Right lobe of liver (tissue), 6 donors: ENCODE measurements at regions not wholly inside any gene's neighbourhood (a gene's known extent, or its start where the extent isn't known, plus 50 kb on each side); places are given as distances from the start of the nearest gene placed in this dataset.

Experiments used
- ATAC-seq, 4 donors: fragments of 200-7000 bp; cut with Tn5 transposase; one replicate each; pipeline ENCODE4 v1.9.1; 2020; ENCODE audit warnings: mild to moderate bottlenecking in 4 of 4, moderate library complexity in 4 of 4
- DNase-seq, 3 donors: peaks; one replicate each; pipeline ENCODE4 v3.0.0-alpha.2; 2020
- H3K27ac ChIP-seq, 3 donors: fragments of 200-600 bp; one replicate each; pipeline ENCODE4 v1.8.0; 2022
- H3K27me3 ChIP-seq, 2 donors: fragments of 200-600 bp; one replicate each; pipeline ENCODE4 v1.8.0; 2022
- H3K36me3 ChIP-seq, 4 donors: fragments of 200-600 bp; sonication (generic) in 1 of 4; one replicate each; pipeline versions ENCODE4 v1.5.1 to v1.8.0; 2017 to 2022; ENCODE audit warnings: control low read depth in 1 of 4
- H3K4me1 ChIP-seq, 4 donors: fragments of 200-600 bp; sonication (generic) in 1 of 4; one replicate each; pipeline versions ENCODE4 v1.5.1 to v1.8.0; 2017 to 2022; ENCODE audit warnings: control low read depth in 1 of 4
- H3K4me3 ChIP-seq, 3 donors: fragments of 200-600 bp; one replicate each; pipeline ENCODE4 v1.8.0; 2022
- H3K9me3 ChIP-seq, 4 donors: fragments of 200-600 bp; sonication (generic) in 1 of 4; one replicate each; pipeline versions ENCODE4 v1.5.1 to v1.8.0; 2017 to 2022; ENCODE audit warnings: control low read depth in 1 of 4
- CTCF ChIP-seq, 4 donors: fragments of 200-600 bp in 3 of 4; fragments of 450-650 bp in 1 of 4; IDR thresholded peaks; one replicate each; pipeline versions ENCODE4 v1.5.1 to v1.8.0; 2016 to 2022; ENCODE audit warnings: antibody characterized with exemption in 4 of 4, mild to moderate bottlenecking in 2 of 4
- POLR2A ChIP-seq: fragments of 450-650 bp; IDR thresholded peaks from one replicate; pipeline ENCODE4 v1.6.1; 2017; ENCODE audit warnings: antibody characterized with exemption, mild to moderate bottlenecking
- WGBS: methylation state at CpG from one replicate; pipeline ENCODE4 v1.1.6; 2018; ENCODE audit warnings: low coverage, low lambda C conversion rate; ENCODE audit not compliant: insufficient coverage; ENCODE audit errors: missing lambda C conversion rate; 5-methylcytosine and 5-hydroxymethylcytosine counted together
- intact Hi-C, 2 donors: fragments of 100-400 bp; cut with DNase I; formaldehyde crosslinking; loops; one replicate each; pipeline versions ENCODE4 v1.11.2 to v1.14.1; 2022
- donor health status: DM: no; HTN: yes; CAD: no.
- donor health status: DM: no; HTN: no; CAD: no.
- donor health status: DM: no; HTN: no; CAD: no.
- donor health status: DM: no; HTN: yes; CAD: no.
- donor health status: DM: no; HTN: yes; CAD: no.

- no peaks in the 10 kb centered on the region for H3K9me3 ChIP-seq
- H3K27me3 ChIP-seq, result no peaks in the 10 kb centered on the region
- no peak for TF ChIP-seq CTCF (IDR thresholded peaks at IDR 0.05)
- no peak for TF ChIP-seq POLR2A
- ATAC-seq (no peak), DNase-seq (no peak)
- no peaks in the 10 kb centered on the region for H3K4me1 ChIP-seq
- WGBS, result 39% methylated on average over 2 of the region's 2 CpGs
- H3K4me3 ChIP-seq, result no peak overlapping the region
- intact Hi-C loops, result no loop called here
- H3K36me3 ChIP-seq, result no peaks in the 10 kb centered on the region
- H3K27ac ChIP-seq, result no peak overlapping the region
Measured at GRCh38 chr20:22098511-22098910, 393.0 kb downstream of the PAX1 start.

GRCh38 chr20:22093122-22093521 is 387.7 kb downstream of the PAX1 start:
- intact Hi-C loops, result no loop called here
- TF ChIP-seq POLR2A, result no peak
- no peak for TF ChIP-seq CTCF (IDR thresholded peaks at IDR 0.05)
- Histone ChIP-seq H3K4me1 (no peaks in the 10 kb centered on the region), H3K27me3 (no peaks in the 10 kb centered on the region), H3K27ac (no peak overlapping the region), H3K36me3 (no peaks in the 10 kb centered on the region), H3K9me3 (no peaks in the 10 kb centered on the region), H3K4me3 (no peak overlapping the region)
- DNase-seq, result no peak
- no peak for ATAC-seq
- 11% methylated on average over 1 of the region's 1 CpG for WGBS

GRCh38 chr20:22088882-22089281 is 383.4 kb downstream of the PAX1 start:
- Histone ChIP-seq H3K4me3 (no peak overlapping the region), H3K36me3 (no peaks in the 10 kb centered on the region), H3K4me1 (no peaks in the 10 kb centered on the region), H3K27ac (no peak overlapping the region), H3K27me3 (no peaks in the 10 kb centered on the region), H3K9me3 (no peaks in the 10 kb centered on the region)
- intact Hi-C loops, result no loop called here
- no peak for DNase-seq
- 63% methylated on average over 4 of the region's 4 CpGs for WGBS
- ATAC-seq, result no peak
- no peak for TF ChIP-seq CTCF (IDR thresholded peaks at IDR 0.05)
- TF ChIP-seq POLR2A, result no peak

- WGBS, result 0% methylated on average over 1 of the region's 1 CpG
- H3K4me1 ChIP-seq, result no peaks in the 10 kb centered on the region
- H3K27me3 ChIP-seq, result no peaks in the 10 kb centered on the region
- H3K27ac ChIP-seq, result no peak overlapping the region
- intact Hi-C loops, result no loop called here
- DNase-seq (no peak), ATAC-seq (no peak)
- no peak overlapping the region for H3K4me3 ChIP-seq
- TF ChIP-seq CTCF (IDR thresholded peaks at IDR 0.05) (no peak), POLR2A (no peak)
- no peaks in the 10 kb centered on the region for H3K9me3 ChIP-seq
- H3K36me3 ChIP-seq, result no peaks in the 10 kb centered on the region
Measured at GRCh38 chr20:22080985-22081384, 375.5 kb downstream of the PAX1 start.

- no peak for DNase-seq
- Histone ChIP-seq H3K4me1 (no peaks in the 10 kb centered on the region), H3K36me3 (no peaks in the 10 kb centered on the region), H3K4me3 (no peak overlapping the region), H3K27ac (no peak overlapping the region), H3K9me3 (no peaks in the 10 kb centered on the region), H3K27me3 (no peaks in the 10 kb centered on the region)
- no peak for TF ChIP-seq CTCF (IDR thresholded peaks at IDR 0.05)
- TF ChIP-seq POLR2A, result no peak
- intact Hi-C loops, result no loop called here
- 63% methylated on average over 1 of the region's 1 CpG for WGBS
- ATAC-seq, result no peak
Measured at GRCh38 chr20:22074635-22075034, 369.2 kb downstream of the PAX1 start.
